CD14-positive monocyte (primary cell): ENCODE measurements at regions not wholly inside any gene's neighbourhood (a gene's known extent, or its start where the extent isn't known, plus 50 kb on each side); places are given as distances from the start of the nearest gene placed in this dataset.

Experiments
- DNase-seq, 3 donors: peaks; one replicate each; pipeline ENCODE4 v3.0.0-alpha.2; 2011 to 2022
- H2AFZ ChIP-seq: 2 replicates; pipeline ENCODE4 v1.6.0; 2012; ENCODE audit warnings: mild to moderate bottlenecking, low read depth, low read length, inconsistent platforms; ENCODE audit not compliant: insufficient read depth, poor library complexity, severe bottlenecking
- H3K27ac ChIP-seq, 2 donors: 1 replicate in 1 of 2; 2 replicates in 1 of 2; pipeline ENCODE4 v1.5.1; 2012 to 2013; ENCODE audit warnings: low read length in 2 of 2, control low read depth in 1 of 2, inconsistent platforms in 1 of 2, low read depth in 1 of 2, mild to moderate bottlenecking in 1 of 2
- H3K27me3 ChIP-seq, 2 donors: one replicate each; pipeline versions ENCODE4 v1.6.0 to v1.6.1; 2011 to 2013; ENCODE audit warnings: low read length in 2 of 2; ENCODE audit not compliant: control insufficient read depth in 2 of 2, insufficient read depth in 2 of 2
- H3K36me3 ChIP-seq, 2 donors: replicated peaks in 1 of 2; 1 replicate in 1 of 2; 2 replicates in 1 of 2; pipeline versions ENCODE4 v1.5.1 to v1.6.1; 2012 to 2013; ENCODE audit warnings: low read length in 2 of 2, control low read depth in 1 of 2, inconsistent platforms in 1 of 2, mild to moderate bottlenecking in 1 of 2; ENCODE audit not compliant: insufficient read depth in 2 of 2, control insufficient read depth in 1 of 2
- H3K4me1 ChIP-seq, 2 donors: 1 replicate in 1 of 2; 2 replicates in 1 of 2; pipeline versions ENCODE4 v1.5.1 to v1.6.1; 2012 to 2013; ENCODE audit warnings: low read length in 2 of 2, control low read depth in 1 of 2, inconsistent platforms in 1 of 2, mild to moderate bottlenecking in 1 of 2, moderate library complexity in 1 of 2; ENCODE audit not compliant: insufficient read depth in 2 of 2, control insufficient read depth in 1 of 2
- H3K4me2 ChIP-seq: replicated peaks from 2 replicates; pipeline ENCODE3; 2012; ENCODE audit warnings: low read length, moderate library complexity, mild to moderate bottlenecking; ENCODE audit not compliant: poor library complexity, severe bottlenecking; ENCODE audit errors: extremely low read depth
- H3K4me3 ChIP-seq, 3 experiments: fragments of 200-600 bp in 1 of 3; sonication (generic) in 1 of 3; replicated peaks in 1 of 3; 1 replicate in 2 of 3; 2 replicates in 1 of 3; pipeline ENCODE4 v1.5.1; 2011 to 2013; ENCODE audit warnings: low read length in 3 of 3, mild to moderate bottlenecking in 3 of 3, control low read depth in 2 of 3, low read depth in 2 of 3, inconsistent platforms in 1 of 3, moderate library complexity in 1 of 3
- H3K79me2 ChIP-seq: 2 replicates; pipeline ENCODE4 v1.6.0; 2012; ENCODE audit warnings: mild to moderate bottlenecking, control low read depth, inconsistent platforms, low read length, moderate library complexity; ENCODE audit not compliant: insufficient read depth
- H3K9ac ChIP-seq: 2 replicates; pipeline ENCODE4 v1.6.0; 2017; ENCODE audit warnings: low read length, mild to moderate bottlenecking; ENCODE audit not compliant: insufficient read depth, poor library complexity, severe bottlenecking
- H3K9me3 ChIP-seq, 2 donors: replicated peaks in 1 of 2; 1 replicate in 1 of 2; 2 replicates in 1 of 2; pipeline versions ENCODE4 v1.5.1 to v1.6.1; 2012 to 2013; ENCODE audit warnings: low read length in 2 of 2, control low read depth in 1 of 2; ENCODE audit not compliant: control insufficient read depth in 1 of 2, insufficient read depth in 1 of 2
- H4K20me1 ChIP-seq: 2 replicates; pipeline ENCODE4 v1.6.0; 2012; ENCODE audit warnings: mild to moderate bottlenecking, low read length, control low read depth, moderate library complexity; ENCODE audit not compliant: insufficient read depth
- H3K27ac Mint-ChIP-seq, 7 donors: one replicate each; pipeline ENCODE4 v1.8.0; 2020; ENCODE audit warnings: mild to moderate bottlenecking in 7 of 7, mixed read lengths in 7 of 7, moderate library complexity in 6 of 7, inconsistent platforms in 2 of 7
- H3K27me3 Mint-ChIP-seq, 3 donors: one replicate each; pipeline ENCODE4 v1.8.0; 2021 to 2022; ENCODE audit warnings: low read depth in 3 of 3, mild to moderate bottlenecking in 3 of 3, mixed read lengths in 3 of 3, moderate library complexity in 3 of 3, inconsistent platforms in 1 of 3
- H3K36me3 Mint-ChIP-seq, 2 donors: one replicate each; pipeline ENCODE4 v1.8.0; 2020; ENCODE audit warnings: mixed read lengths in 2 of 2, inconsistent platforms in 1 of 2, mild to moderate bottlenecking in 1 of 2
- H3K4me1 Mint-ChIP-seq: one replicate; pipeline ENCODE4 v1.8.0; 2020; ENCODE audit warnings: mild to moderate bottlenecking, mixed read lengths
- H3K4me3 Mint-ChIP-seq, 2 donors: one replicate each; pipeline ENCODE4 v1.8.0; 2020; ENCODE audit warnings: mild to moderate bottlenecking in 2 of 2, mixed read lengths in 2 of 2, moderate library complexity in 1 of 2
- H3K9me3 Mint-ChIP-seq, 7 donors: one replicate each; pipeline ENCODE4 v1.8.0; 2020 to 2022; ENCODE audit warnings: mixed read lengths in 7 of 7, mild to moderate bottlenecking in 6 of 7, moderate library complexity in 6 of 7, inconsistent platforms in 2 of 7
- whole genome bisulfite sequencing: methylation state at CpG from one replicate; pipeline ENCODE4 v1.1.5; 2013; ENCODE audit warnings: missing lambda C conversion rate; ENCODE audit not compliant: insufficient coverage; 5-methylcytosine and 5-hydroxymethylcytosine counted together
- intact Hi-C, 2 donors: fragments of 100-400 bp; cut with micrococcal nuclease; formaldehyde crosslinking; loops; one replicate each; pipeline versions ENCODE4 v1.15.0 to v1.15.1; 2023
- TF ChIP-seq, protein P1 (sequence below): fragments of 200-600 bp; IDR thresholded peaks from one replicate; pipeline ENCODE4 v1.8.0; 2022; ENCODE audit warnings: antibody characterized with exemption, mild to moderate bottlenecking

- intact Hi-C loops, result no loop called here
- Mint-ChIP-seq H3K9me3 (peaks cover 4 to 11% (median 6%) of the 10 kb centered on the region in 7 donors), H3K4me3 (no peak overlapping the region), H3K27me3 (peaks cover 0 to 2% (median 0%) of the 10 kb centered on the region in 3 donors), H3K27ac (no peak overlapping the region), H3K36me3 (no peaks in the 10 kb centered on the region), H3K4me1 (no peaks in the 10 kb centered on the region)
- Histone ChIP-seq H3K4me1 (no peaks in the 10 kb centered on the region), H3K27ac (no peak overlapping the region), H3K9ac (no peak overlapping the region), H3K36me3 (no peaks in the 10 kb centered on the region), H3K4me3 (no peak overlapping the region), H3K4me2 (no peak overlapping the region), H2AFZ (no peak overlapping the region), H3K27me3 (no peaks in the 10 kb centered on the region), H3K9me3 (peaks cover 7 to 11% of the 10 kb centered on the region in 2 donors), H4K20me1 (no peaks in the 10 kb centered on the region), H3K79me2 (no peaks in the 10 kb centered on the region)
- TF ChIP-seq, protein P1, sequence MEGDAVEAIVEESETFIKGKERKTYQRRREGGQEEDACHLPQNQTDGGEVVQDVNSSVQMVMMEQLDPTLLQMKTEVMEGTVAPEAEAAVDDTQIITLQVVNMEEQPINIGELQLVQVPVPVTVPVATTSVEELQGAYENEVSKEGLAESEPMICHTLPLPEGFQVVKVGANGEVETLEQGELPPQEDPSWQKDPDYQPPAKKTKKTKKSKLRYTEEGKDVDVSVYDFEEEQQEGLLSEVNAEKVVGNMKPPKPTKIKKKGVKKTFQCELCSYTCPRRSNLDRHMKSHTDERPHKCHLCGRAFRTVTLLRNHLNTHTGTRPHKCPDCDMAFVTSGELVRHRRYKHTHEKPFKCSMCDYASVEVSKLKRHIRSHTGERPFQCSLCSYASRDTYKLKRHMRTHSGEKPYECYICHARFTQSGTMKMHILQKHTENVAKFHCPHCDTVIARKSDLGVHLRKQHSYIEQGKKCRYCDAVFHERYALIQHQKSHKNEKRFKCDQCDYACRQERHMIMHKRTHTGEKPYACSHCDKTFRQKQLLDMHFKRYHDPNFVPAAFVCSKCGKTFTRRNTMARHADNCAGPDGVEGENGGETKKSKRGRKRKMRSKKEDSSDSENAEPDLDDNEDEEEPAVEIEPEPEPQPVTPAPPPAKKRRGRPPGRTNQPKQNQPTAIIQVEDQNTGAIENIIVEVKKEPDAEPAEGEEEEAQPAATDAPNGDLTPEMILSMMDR, result no peak
- DNase-seq, result no peak
Measured at GRCh38 chr6:112925702-112926101, 578.6 kb downstream of the RFPL4B start.

DNA sequence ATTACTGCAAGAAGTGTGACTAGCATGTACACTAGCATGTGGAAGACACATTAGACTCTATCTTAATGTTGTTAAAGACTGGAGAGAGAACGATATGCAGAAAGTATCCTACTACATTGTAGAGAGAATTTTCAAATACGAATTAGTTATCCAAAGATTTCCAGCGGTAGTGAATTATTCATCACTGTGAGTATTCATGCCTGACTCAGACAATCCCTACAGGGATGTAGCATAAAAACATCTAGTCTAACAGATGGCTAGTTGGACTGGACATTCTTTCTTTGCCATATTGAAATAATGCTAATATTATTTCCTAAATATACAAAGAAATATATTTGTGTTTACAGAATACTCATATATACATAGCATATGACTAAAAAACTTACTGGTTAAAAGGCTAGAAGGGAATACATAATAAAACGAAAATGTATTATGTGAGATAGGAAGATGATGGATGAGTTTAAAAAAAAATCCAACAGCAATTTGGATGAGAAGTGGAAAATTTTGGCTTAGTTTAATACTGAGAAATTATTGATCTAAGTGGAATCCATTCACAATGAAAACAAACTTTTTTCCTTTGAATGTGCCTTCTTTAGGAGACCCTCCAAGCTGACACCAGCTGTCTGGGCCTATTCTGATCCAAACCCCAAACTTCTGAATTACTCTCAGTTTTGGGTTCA lies 580.7 kb downstream of the RFPL4B start:
- 80% methylated on average over 2 of the region's 4 CpGs for WGBS
- H3K27ac ChIP-seq, result no peak overlapping the region
- Mint-ChIP-seq H3K27me3 (peaks cover 0 to 2% (median 0%) of the 10 kb centered on the region in 3 donors), H3K27ac (no peak overlapping the region), H3K9me3 (peaks cover 0 to 3% (median 2%) of the 10 kb centered on the region in 7 donors), H3K4me1 (no peaks in the 10 kb centered on the region), H3K4me3 (no peak overlapping the region), H3K36me3 (no peaks in the 10 kb centered on the region)
- H3K36me3 ChIP-seq, result no peaks in the 10 kb centered on the region
- no peak for DNase-seq
- H3K27me3 ChIP-seq, result no peaks in the 10 kb centered on the region
- H3K4me3 ChIP-seq, result no peak overlapping the region
- TF ChIP-seq, protein P1, result no peak
- no peaks in the 10 kb centered on the region for H4K20me1 ChIP-seq
- H3K4me2 ChIP-seq, result no peak overlapping the region
- H2AFZ ChIP-seq, result no peak overlapping the region
- H3K9ac ChIP-seq, result no peak overlapping the region
- peaks cover 0 to 8% of the 10 kb centered on the region in 2 donors for H3K9me3 ChIP-seq
- no peaks in the 10 kb centered on the region for H3K79me2 ChIP-seq
- no peaks in the 10 kb centered on the region for H3K4me1 ChIP-seq
- intact Hi-C loops, result no loop called here
